HEK293T (cell line): ENCODE measurements at regions not wholly inside any gene's neighbourhood (a gene's known extent, or its start where the extent isn't known, plus 50 kb on each side); places are given as distances from the start of the nearest gene placed in this dataset.

Experiments
- ARNT ChIP-seq: fragments of 450-650 bp; IDR thresholded peaks from 2 replicates; pipeline ENCODE4 v1.6.1; 2017; ENCODE audit warnings: mild to moderate bottlenecking
- FOXM1 ChIP-seq: fragments of 450-650 bp; IDR thresholded peaks from 2 replicates; pipeline ENCODE4 v1.6.1; 2017; ENCODE audit warnings: mild to moderate bottlenecking, borderline replicate concordance
- L3MBTL2 ChIP-seq: fragments of 450-650 bp; conservative IDR thresholded peaks from 2 replicates; pipeline ENCODE4 v1.6.1; 2016; ENCODE audit warnings: mild to moderate bottlenecking
- NFRKB ChIP-seq: fragments of 450-650 bp; IDR thresholded peaks from 2 replicates; pipeline ENCODE4 v1.6.1; 2016; ENCODE audit warnings: mild to moderate bottlenecking, moderate library complexity
- SP1 ChIP-seq: fragments of 450-650 bp; IDR thresholded peaks from 2 replicates; pipeline ENCODE4 v1.6.1; 2017
- SUZ12 ChIP-seq: fragments of 450-650 bp; IDR thresholded peaks from 2 replicates; pipeline ENCODE4 v1.6.1; 2016; ENCODE audit warnings: mild to moderate bottlenecking
- TARDBP ChIP-seq: fragments of 450-650 bp; IDR thresholded peaks from 2 replicates; pipeline ENCODE4 v1.6.1; 2016

GRCh38 chr10:53744746-53745145 lies 972.2 kb upstream of the MBL2 start:
- TF ChIP-seq TARDBP (no peak), SP1 (no peak), FOXM1 (no peak), L3MBTL2 (no peak), ARNT (no peak), NFRKB (no peak), SUZ12 (no peak)
